ENCODE measurements at regions not wholly inside any gene's neighbourhood (a gene's known extent, or its start where the extent isn't known, plus 50 kb on each side); places are given as distances from the start of the nearest gene placed in this dataset.

DNA sequence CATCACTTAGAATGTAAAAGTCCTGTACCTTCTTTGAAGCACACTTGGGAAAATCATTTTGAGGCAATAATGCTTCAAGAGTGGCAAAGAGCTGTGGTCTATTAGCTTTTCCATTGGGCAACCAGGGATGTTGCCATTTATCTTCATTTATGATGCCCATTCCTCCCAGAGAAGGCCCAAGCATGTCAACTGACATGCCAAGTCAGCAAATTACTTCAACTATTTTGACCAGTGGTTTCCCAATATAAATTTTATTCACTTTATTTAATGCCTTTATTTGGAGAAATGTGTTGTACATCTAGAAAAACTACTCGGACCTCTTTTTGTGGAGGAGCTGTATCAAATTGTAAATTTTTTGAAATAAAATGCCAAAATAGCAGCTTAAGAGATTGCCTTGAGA lies 164.1 kb upstream of the PCSK2 start:
- H3K27ac ChIP-seq (ENCODE audit: low read depth, low read length), result no peak overlapping the region
- TF ChIP-seq, protein P1, sequence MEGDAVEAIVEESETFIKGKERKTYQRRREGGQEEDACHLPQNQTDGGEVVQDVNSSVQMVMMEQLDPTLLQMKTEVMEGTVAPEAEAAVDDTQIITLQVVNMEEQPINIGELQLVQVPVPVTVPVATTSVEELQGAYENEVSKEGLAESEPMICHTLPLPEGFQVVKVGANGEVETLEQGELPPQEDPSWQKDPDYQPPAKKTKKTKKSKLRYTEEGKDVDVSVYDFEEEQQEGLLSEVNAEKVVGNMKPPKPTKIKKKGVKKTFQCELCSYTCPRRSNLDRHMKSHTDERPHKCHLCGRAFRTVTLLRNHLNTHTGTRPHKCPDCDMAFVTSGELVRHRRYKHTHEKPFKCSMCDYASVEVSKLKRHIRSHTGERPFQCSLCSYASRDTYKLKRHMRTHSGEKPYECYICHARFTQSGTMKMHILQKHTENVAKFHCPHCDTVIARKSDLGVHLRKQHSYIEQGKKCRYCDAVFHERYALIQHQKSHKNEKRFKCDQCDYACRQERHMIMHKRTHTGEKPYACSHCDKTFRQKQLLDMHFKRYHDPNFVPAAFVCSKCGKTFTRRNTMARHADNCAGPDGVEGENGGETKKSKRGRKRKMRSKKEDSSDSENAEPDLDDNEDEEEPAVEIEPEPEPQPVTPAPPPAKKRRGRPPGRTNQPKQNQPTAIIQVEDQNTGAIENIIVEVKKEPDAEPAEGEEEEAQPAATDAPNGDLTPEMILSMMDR (IDR thresholded peaks at IDR 0.05; ENCODE audit: low read depth, low read length), result no peak
- ChIA-PET CTCF (interaction anchor here (0.6 kb wide), 1 partner anchor 936 kb away, joined by 3 read pairs; no protein-coding TSS in a partner anchor), POLR2A (no interaction called here)
- no peak overlapping the region for H3K4me3 ChIP-seq (ENCODE audit: low read depth, low read length)
- H3K27me3 ChIP-seq (ENCODE audit: control insufficient read depth, insufficient read depth, low read length), result no peaks in the 10 kb centered on the region
- peaks cover 2% of the 10 kb centered on the region; the same call in 1 of the 2 replicates for H3K9me3 ChIP-seq (ENCODE audit: control insufficient read depth, insufficient read depth, low read length)
- no peak for DNase-seq (ENCODE audit: low read depth, low spot score)

DNA sequence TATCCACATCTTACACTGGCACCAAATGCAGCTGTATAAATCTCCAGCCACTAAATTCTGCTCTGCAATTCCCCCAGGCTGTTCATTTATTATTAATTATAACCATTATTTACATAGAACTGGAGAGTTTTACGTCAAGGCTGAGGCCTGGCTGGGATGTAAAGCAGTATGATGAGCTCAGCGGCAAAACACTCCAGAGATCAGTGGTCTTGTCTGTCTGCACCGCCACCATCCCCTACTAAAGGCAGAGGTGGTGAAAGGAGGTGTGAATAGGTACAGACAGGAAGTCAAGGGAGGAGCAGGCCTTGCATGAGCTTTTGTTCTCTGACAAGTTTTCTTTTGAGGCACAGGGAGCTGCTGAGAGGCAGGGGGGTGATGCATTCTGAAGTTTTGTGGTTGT lies 159.9 kb upstream of the PCSK2 start:
- no peak for DNase-seq (ENCODE audit: low read depth, low spot score)
- POLR2A ChIA-PET, result no interaction called here

DNA sequence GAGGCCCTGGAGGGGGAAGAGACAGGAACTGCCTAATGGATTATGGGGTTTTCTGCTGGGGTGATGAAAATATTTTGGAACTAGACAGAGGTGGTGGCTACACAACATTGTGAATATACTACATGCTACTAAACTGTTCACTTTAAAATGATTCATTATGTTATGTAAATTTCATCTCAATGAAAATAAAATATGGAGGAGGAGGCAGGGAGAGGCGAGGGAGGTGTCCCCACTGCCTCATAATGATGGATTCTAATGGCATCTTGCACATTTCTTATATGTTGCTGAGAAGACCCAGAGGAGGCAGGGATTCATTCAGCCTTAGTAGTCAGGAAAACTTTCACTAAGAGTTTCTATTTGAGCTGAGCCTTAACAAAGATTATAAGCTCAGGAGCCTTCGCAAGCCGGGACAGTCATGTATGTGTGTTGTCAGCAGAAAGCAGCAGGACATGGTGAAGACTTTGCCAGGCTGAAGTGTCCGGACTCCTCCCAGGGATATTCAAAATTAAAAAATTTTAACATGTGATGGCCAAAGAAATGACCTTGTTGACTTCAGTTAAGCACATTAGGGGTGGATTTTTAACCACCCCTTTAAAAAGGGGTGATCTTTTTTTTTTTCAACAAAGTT lies 158.6 kb upstream of the PCSK2 start:
- ChIA-PET POLR2A (no interaction called here), CTCF (no interaction called here)
- Histone ChIP-seq H3K27ac (ENCODE audit: low read depth, low read length) (no peak overlapping the region), H3K4me3 (ENCODE audit: low read depth, low read length) (no peak overlapping the region), H3K27me3 (ENCODE audit: control insufficient read depth, insufficient read depth, low read length) (no peaks in the 10 kb centered on the region), H3K9me3 (ENCODE audit: control insufficient read depth, insufficient read depth, low read length) (no peaks in the 10 kb centered on the region)
- TF ChIP-seq, protein P1 (IDR thresholded peaks at IDR 0.05; ENCODE audit: low read depth, low read length), result no peak
- no peak for DNase-seq (ENCODE audit: low read depth, low spot score)

More for the DNA sequence above, 159.9 kb upstream of the PCSK2 start:
- TF ChIP-seq, protein P1 (IDR thresholded peaks at IDR 0.05; ENCODE audit: low read depth, low read length), result no peak
- Histone ChIP-seq H3K9me3 (ENCODE audit: control insufficient read depth, insufficient read depth, low read length) (no peaks in the 10 kb centered on the region), H3K4me3 (ENCODE audit: low read depth, low read length) (no peak overlapping the region), H3K27me3 (ENCODE audit: control insufficient read depth, insufficient read depth, low read length) (no peaks in the 10 kb centered on the region), H3K27ac (ENCODE audit: low read depth, low read length) (no peak overlapping the region)
- CTCF ChIA-PET, result no interaction called here

DNA sequence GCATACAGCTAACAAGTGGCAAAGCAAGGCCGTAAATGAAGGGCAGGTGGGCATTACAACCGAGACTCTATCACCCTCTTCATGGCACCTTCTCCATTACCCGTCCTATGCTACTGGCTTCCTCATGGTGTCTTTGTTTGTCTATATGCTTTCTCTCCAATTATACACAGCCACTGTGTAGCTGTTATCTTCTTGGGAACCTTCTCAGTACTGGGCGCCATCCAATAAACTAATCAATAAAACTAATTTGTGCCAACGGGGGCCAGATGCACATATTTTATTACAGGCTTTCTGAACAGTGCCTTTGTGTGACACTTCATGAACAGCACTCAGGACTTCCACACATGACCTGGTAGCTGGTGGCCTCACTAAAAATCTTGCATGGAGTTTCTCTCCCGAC lies 149.8 kb upstream of the PCSK2 start:
- H3K4me3 ChIP-seq (ENCODE audit: low read depth, low read length), result no peak overlapping the region
- TF ChIP-seq, protein P1 (IDR thresholded peaks at IDR 0.05; ENCODE audit: low read depth, low read length), result no peak
- no peaks in the 10 kb centered on the region for H3K9me3 ChIP-seq (ENCODE audit: control insufficient read depth, insufficient read depth, low read length)
- no peaks in the 10 kb centered on the region for H3K27me3 ChIP-seq (ENCODE audit: control insufficient read depth, insufficient read depth, low read length)
- H3K27ac ChIP-seq (ENCODE audit: low read depth, low read length), result no peak overlapping the region
- DNase-seq (ENCODE audit: low read depth, low spot score), result no peak
- ChIA-PET CTCF (no interaction called here), POLR2A (no interaction called here)

DNA sequence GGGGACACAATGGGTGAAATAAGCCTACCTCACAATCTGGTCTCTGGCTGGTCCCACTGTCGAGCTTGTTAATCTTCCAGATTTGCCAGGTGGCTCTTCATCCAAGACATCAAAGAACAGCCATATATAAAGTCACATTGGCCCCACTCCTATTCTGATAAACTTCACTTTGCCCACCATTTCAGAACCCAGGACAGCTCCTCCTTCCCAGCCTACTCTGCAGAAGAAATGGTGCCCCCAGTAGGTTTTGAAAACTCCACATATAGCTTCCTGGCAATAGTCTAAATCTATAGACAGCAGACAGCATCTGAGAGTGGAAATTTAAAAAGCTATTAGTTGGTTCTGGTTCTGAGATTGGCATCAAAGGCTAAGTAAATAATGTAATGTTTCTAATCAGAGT lies 143.1 kb upstream of the PCSK2 start:
- Histone ChIP-seq H3K27ac (ENCODE audit: low read depth, low read length) (no peak overlapping the region), H3K27me3 (ENCODE audit: control insufficient read depth, insufficient read depth, low read length) (no peaks in the 10 kb centered on the region), H3K9me3 (ENCODE audit: control insufficient read depth, insufficient read depth, low read length) (no peaks in the 10 kb centered on the region), H3K4me3 (ENCODE audit: low read depth, low read length) (no peak overlapping the region)
- CTCF ChIA-PET, result interaction anchor here (2.3 kb wide), 1 partner anchor 279 kb away, joined by 7 read pairs; no protein-coding TSS in a partner anchor
- DNase-seq (ENCODE audit: low read depth, low spot score), result no peak
- TF ChIP-seq, protein P1 (IDR thresholded peaks at IDR 0.05; ENCODE audit: low read depth, low read length), result no peak
- POLR2A ChIA-PET, result no interaction called here
